PC-3 (cell line): ENCODE measurements at regions not wholly inside any gene's neighbourhood (a gene's known extent, or its start where the extent isn't known, plus 50 kb on each side); places are given as distances from the start of the nearest gene placed in this dataset.

ENCODE experiments used
- ATAC-seq: fragments of 200-7000 bp; cut with Tn5 transposase; 2 replicates; pipeline ENCODE4 v1.9.1; 2020; ENCODE audit warnings: mild to moderate bottlenecking, moderate library complexity
- BruUV-seq: library from RNA; stranded (reverse); fragments of 400-500 nt; replicated peaks from 2 replicates; lab custom pipeline; 2021; lab: Mats Ljungman, UMichigan
- CTCF ChIA-PET: fragments of 300-600 bp; sonication (Branson Sonifier 250); formaldehyde crosslinking; loops from one replicate; lab custom pipeline; 2022; ENCODE audit warnings: antibody characterized with exemption; lab: Charles Lee
- POLR2A ChIA-PET: fragments of 300-600 bp; sonication (Branson Sonifier 250); formaldehyde crosslinking; loops from one replicate; lab custom pipeline; 2022; ENCODE audit warnings: antibody characterized with exemption; ENCODE audit not compliant: unreplicated experiment; lab: Charles Lee
- DNase-seq: peaks from one replicate; pipeline ENCODE4 v3.0.0-alpha.2; 2015
- H2AFZ ChIP-seq: fragments of 300-600 bp; sonication (generic); 2 replicates; pipeline ENCODE4 v1.6.0; 2016; ENCODE audit warnings: antibody characterized with exemption, low read length
- H3F3A ChIP-seq: fragments of 300-600 bp; sonication (generic); one replicate; pipeline ENCODE4 v1.6.0; 2017; ENCODE audit warnings: antibody characterized with exemption, low read length, control low read depth, mild to moderate bottlenecking; ENCODE audit not compliant: unreplicated experiment
- H3K27ac ChIP-seq: fragments of 300-600 bp; sonication (generic); 2 replicates; pipeline ENCODE4 v1.5.1; 2016; ENCODE audit warnings: mild to moderate bottlenecking, low read length
- H3K27me3 ChIP-seq: fragments of 300-600 bp; sonication (generic); 2 replicates; pipeline ENCODE4 v1.6.1; 2016; ENCODE audit warnings: low read length, mixed read lengths
- H3K36me3 ChIP-seq: fragments of 300-600 bp; sonication (generic); 2 replicates; pipeline ENCODE4 v1.6.1; 2016; ENCODE audit warnings: low read depth, mixed run types, low read length, mixed read lengths
- H3K4me1 ChIP-seq: fragments of 300-600 bp; sonication (generic); 2 replicates; pipeline ENCODE4 v1.5.1; 2016; ENCODE audit warnings: low read length; ENCODE audit not compliant: insufficient read depth
- H3K4me2 ChIP-seq: fragments of 300-600 bp; sonication (generic); 2 replicates; pipeline ENCODE4 v1.6.0; 2016; ENCODE audit warnings: low read length
- H3K4me3 ChIP-seq: fragments of 300-600 bp; sonication (generic); 2 replicates; pipeline ENCODE4 v1.5.1; 2016; ENCODE audit warnings: mild to moderate bottlenecking, low read length, mixed read lengths
- H3K79me2 ChIP-seq: fragments of 300-600 bp; sonication (generic); 2 replicates; pipeline ENCODE4 v1.6.1; 2017; ENCODE audit warnings: low read length, mixed read lengths
- H3K9ac ChIP-seq: fragments of 300-600 bp; sonication (generic); 2 replicates; pipeline ENCODE4 v1.6.0; 2016; ENCODE audit warnings: mild to moderate bottlenecking, low read length
- H3K9me2 ChIP-seq: fragments of 300-600 bp; sonication (generic); replicated peaks from 2 replicates; pipeline ENCODE4 v1.6.1; 2016; ENCODE audit warnings: mixed run types, low read length, mixed read lengths
- H3K9me3 ChIP-seq: fragments of 300-600 bp; sonication (generic); 2 replicates; pipeline ENCODE4 v1.6.1; 2016; ENCODE audit warnings: low read length, mixed read lengths
- H4K20me1 ChIP-seq: fragments of 300-600 bp; sonication (generic); 2 replicates; pipeline ENCODE4 v1.6.1; 2016; ENCODE audit warnings: low read length, mixed read lengths
- EZH2 ChIP-seq: fragments of 300-600 bp; sonication (generic); IDR thresholded peaks from one replicate; pipeline ENCODE4 v1.6.1; 2017; ENCODE audit warnings: antibody characterized with exemption, mild to moderate bottlenecking, low read length; ENCODE audit not compliant: unreplicated experiment
- EZH2phosphoT487 ChIP-seq: fragments of 300-600 bp; sonication (generic); IDR thresholded peaks from 2 replicates; pipeline ENCODE4 v1.6.1; 2018; ENCODE audit warnings: mild to moderate bottlenecking, antibody characterized with exemption, low read length, borderline replicate concordance
- intact Hi-C: fragments of 100-400 bp; cut with micrococcal nuclease; formaldehyde crosslinking; loops from 2 replicates; pipeline ENCODE4 v1.9.0; 2023
- TF ChIP-seq, protein P1 (sequence below): fragments of 300-600 bp; sonication (generic); conservative IDR thresholded peaks from 2 replicates; pipeline ENCODE4 v1.5.1; 2017; ENCODE audit warnings: antibody characterized with exemption, low read depth, mild to moderate bottlenecking, low read length

DNA sequence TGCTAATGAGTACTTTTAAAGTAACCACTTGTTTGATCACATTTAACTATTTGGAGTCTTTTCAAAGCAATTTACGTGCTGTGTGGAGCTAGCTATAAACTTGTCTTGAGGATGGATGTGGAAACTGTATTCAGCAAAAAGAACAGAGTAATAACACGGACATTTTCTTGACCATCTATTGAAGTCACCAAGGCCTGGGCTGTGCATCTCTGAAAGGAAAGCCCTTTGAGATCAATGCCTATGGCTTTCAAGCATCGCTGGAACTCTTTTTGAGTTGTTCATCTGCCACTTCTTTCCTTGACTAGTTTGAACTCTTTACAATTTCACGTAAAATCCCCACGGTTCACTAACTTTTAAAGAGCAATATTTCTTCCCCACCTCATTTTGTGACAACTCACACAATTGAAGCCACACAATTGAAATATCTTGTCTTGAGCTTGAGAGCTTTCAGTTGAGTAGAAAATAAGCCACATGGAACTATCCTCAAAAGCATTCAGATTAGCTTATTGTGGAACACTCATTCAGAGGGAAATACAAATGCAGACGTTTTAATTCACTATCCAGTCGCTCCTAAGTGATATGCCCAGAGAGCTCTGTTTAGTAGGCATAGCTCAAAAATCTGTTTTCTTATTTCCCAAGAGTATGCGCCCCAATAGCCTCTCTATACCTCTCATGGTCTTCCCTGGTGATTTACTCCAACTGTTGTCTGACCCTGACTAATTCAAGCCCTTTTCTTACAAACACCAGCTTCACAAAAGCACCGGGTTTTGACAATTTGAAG is 134.9 kb upstream of the SLITRK2 start:
- ATAC-seq (no peak), DNase-seq (no peak)
- H3K27ac ChIP-seq, result no peak overlapping the region
- no peaks in the 10 kb centered on the region for H3K36me3 ChIP-seq
- ChIA-PET POLR2A (no interaction called here), CTCF (no interaction called here)
- no peaks in the 10 kb centered on the region for H3K79me2 ChIP-seq
- no peaks in the 10 kb centered on the region for H3F3A ChIP-seq
- peak overlapping the region; percentile 34; the same call in 1 of the 2 replicates for H3K4me3 ChIP-seq
- no peak overlapping the region for H2AFZ ChIP-seq
- no peak for TF ChIP-seq EZH2
- TF ChIP-seq, protein P1, sequence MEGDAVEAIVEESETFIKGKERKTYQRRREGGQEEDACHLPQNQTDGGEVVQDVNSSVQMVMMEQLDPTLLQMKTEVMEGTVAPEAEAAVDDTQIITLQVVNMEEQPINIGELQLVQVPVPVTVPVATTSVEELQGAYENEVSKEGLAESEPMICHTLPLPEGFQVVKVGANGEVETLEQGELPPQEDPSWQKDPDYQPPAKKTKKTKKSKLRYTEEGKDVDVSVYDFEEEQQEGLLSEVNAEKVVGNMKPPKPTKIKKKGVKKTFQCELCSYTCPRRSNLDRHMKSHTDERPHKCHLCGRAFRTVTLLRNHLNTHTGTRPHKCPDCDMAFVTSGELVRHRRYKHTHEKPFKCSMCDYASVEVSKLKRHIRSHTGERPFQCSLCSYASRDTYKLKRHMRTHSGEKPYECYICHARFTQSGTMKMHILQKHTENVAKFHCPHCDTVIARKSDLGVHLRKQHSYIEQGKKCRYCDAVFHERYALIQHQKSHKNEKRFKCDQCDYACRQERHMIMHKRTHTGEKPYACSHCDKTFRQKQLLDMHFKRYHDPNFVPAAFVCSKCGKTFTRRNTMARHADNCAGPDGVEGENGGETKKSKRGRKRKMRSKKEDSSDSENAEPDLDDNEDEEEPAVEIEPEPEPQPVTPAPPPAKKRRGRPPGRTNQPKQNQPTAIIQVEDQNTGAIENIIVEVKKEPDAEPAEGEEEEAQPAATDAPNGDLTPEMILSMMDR, result no peak
- TF ChIP-seq EZH2phosphoT487, result no peak
- no peaks in the 10 kb centered on the region for H3K9me3 ChIP-seq
- no TSS peak for BruUV-seq
- no peaks in the 10 kb centered on the region for H4K20me1 ChIP-seq
- H3K9me2 ChIP-seq, result no peaks in the 10 kb centered on the region
- intact Hi-C loops, result no loop called here
- no peak overlapping the region for H3K9ac ChIP-seq
- peak overlapping the region; percentile 12; the same call in 1 of the 2 replicates for H3K4me2 ChIP-seq
- H3K27me3 ChIP-seq, result no peaks in the 10 kb centered on the region
- no peaks in the 10 kb centered on the region for H3K4me1 ChIP-seq

GRCh38 chrX:145687146-145687545 is 130.5 kb upstream of the SLITRK2 start:
- Histone ChIP-seq H3K9ac (no peak overlapping the region), H3K4me3 (no peak overlapping the region), H3K9me3 (no peaks in the 10 kb centered on the region), H3K27ac (no peak overlapping the region), H3K36me3 (no peaks in the 10 kb centered on the region), H3K4me1 (no peaks in the 10 kb centered on the region), H2AFZ (no peak overlapping the region), H3F3A (no peaks in the 10 kb centered on the region), H3K9me2 (no peaks in the 10 kb centered on the region), H4K20me1 (no peaks in the 10 kb centered on the region), H3K79me2 (no peaks in the 10 kb centered on the region), H3K27me3 (no peaks in the 10 kb centered on the region), H3K4me2 (no peak overlapping the region)
- DNase-seq, result no peak
- POLR2A ChIA-PET, result no interaction called here
- CTCF ChIA-PET, result no interaction called here
- no peak for ATAC-seq
- BruUV-seq, result no TSS peak
- no peak for TF ChIP-seq EZH2
- no peak for TF ChIP-seq EZH2phosphoT487
- TF ChIP-seq, protein P1, result no peak
- intact Hi-C loops, result no loop called here

DNA sequence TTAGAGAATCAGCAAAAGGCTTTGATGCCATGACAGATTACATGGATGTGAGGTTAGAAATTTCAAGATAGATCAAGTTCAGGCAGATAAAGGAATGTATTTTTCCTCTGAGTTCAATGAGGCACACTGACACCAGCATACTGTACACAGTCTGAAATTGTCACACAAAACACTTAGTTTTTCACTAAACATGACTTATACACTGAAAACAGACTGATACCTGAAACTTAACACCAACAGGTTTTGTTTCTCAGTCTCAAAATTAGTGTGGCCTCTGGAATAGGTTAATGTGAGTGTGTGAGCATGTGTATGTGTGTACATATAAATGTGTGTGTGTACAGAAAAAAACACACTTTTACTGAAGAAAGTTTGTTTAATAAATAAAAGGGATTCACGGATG is 129.9 kb upstream of the SLITRK2 start:
- Histone ChIP-seq H3K9me2 (no peaks in the 10 kb centered on the region), H3F3A (no peaks in the 10 kb centered on the region), H4K20me1 (no peaks in the 10 kb centered on the region), H3K36me3 (no peaks in the 10 kb centered on the region), H3K27me3 (no peaks in the 10 kb centered on the region), H3K9me3 (no peaks in the 10 kb centered on the region), H2AFZ (no peak overlapping the region), H3K27ac (no peak overlapping the region), H3K4me3 (no peak overlapping the region), H3K4me1 (no peaks in the 10 kb centered on the region), H3K79me2 (no peaks in the 10 kb centered on the region), H3K9ac (no peak overlapping the region), H3K4me2 (no peak overlapping the region)
- ChIA-PET POLR2A (no interaction called here), CTCF (no interaction called here)
- intact Hi-C loops, result no loop called here
- DNase-seq (no peak), ATAC-seq (no peak)
- TF ChIP-seq EZH2phosphoT487 (no peak), EZH2 (no peak)
- TF ChIP-seq, protein P1, result no peak
- BruUV-seq, result no TSS peak
